ENCODE measurements at regions not wholly inside any gene's neighbourhood (a gene's known extent, or its start where the extent isn't known, plus 50 kb on each side); places are given as distances from the start of the nearest gene placed in this dataset.

- ATAC-seq (replicated peaks in 1 of 4) = peak; percentile 66 to 77 (median 70)
- H3K36me3 ChIP-seq (ENCODE audit: control insufficient read depth in 2 of 2, extremely low read depth in 1 of 2, insufficient read depth in 1 of 2, low read length in 1 of 2) = no peaks in the 10 kb centered on the region
- CTCF ChIA-PET = interaction anchor here in 1 of 2 donors (1.6 kb wide), 1 partner anchor 32 kb away, joined by 3 read pairs; no protein-coding TSS in a partner anchor
Observed at GRCh38 chr7:3094701-3095445, 51.2 kb upstream of the CARD11 start.

DNA sequence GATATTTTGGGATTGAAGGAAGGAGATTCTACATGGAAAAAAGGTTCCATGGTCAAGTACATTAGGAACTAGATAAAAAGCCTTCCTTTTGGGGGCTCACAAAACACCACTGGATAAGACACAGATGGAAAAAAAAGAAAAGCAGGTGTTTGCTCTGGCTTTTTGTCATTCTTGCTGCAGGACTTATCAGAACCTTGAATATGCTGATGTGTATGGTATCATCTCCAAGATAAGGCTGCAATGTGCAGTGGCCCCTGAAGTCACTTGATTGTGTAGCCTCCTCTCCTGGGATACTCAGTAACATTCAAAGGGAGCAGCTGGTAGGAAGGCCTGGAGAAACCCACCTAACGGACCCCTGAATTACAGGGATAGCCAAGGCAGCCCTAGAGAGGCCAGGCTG, 54.1 kb upstream of the CARD11 start:
- H3K4me3 Mint-ChIP-seq = no peak overlapping the region
- H3K9me3 Mint-ChIP-seq = no peaks in the 10 kb centered on the region
- H3K9me3 ChIP-seq = no peaks in the 10 kb centered on the region
- peak overlapping the region in 1 of 2 donors; percentile 90 for H3K27ac Mint-ChIP-seq
- peaks cover 39 to 41% of the 10 kb centered on the region in 2 experiments for H3K4me1 ChIP-seq (ENCODE audit: control insufficient read depth in 1 of 2, extremely low read depth in 1 of 2, insufficient read depth in 2 of 2, low read length in 2 of 2)
- ChIA-PET POLR2A (no interaction called here), CTCF (no interaction called here)
- H3K36me3 ChIP-seq (ENCODE audit: control insufficient read depth in 2 of 2, extremely low read depth in 1 of 2, insufficient read depth in 1 of 2, low read length in 1 of 2) = no peaks in the 10 kb centered on the region
- no CpG with 5 or more reads among the region's 1 CpG for WGBS (ENCODE audit: insufficient coverage)
- H3K4me1 Mint-ChIP-seq = peaks cover 43 to 52% (median 43%) of the 10 kb centered on the region in 3 donors
- H3K36me3 Mint-ChIP-seq = no peaks in the 10 kb centered on the region
- no peaks in the 10 kb centered on the region for H3K27me3 ChIP-seq (replicated peaks in 1 of 2; ENCODE audit: control insufficient read depth in 2 of 2, extremely low read depth in 1 of 2, insufficient read depth in 2 of 2, low read length in 1 of 2)
- DNase-seq (no peak), ATAC-seq (replicated peaks in 1 of 4) (no peak)
- no peak overlapping the region for H3K27ac ChIP-seq (ENCODE audit: low read length)
- no peak overlapping the region for H3K4me3 ChIP-seq (ENCODE audit: control insufficient read depth in 1 of 2, extremely low read depth in 1 of 2, low read length in 1 of 2)
- no peaks in the 10 kb centered on the region for H3K27me3 Mint-ChIP-seq

More at GRCh38 chr7:3094701-3095445, 51.2 kb upstream of the CARD11 start:
- H3K9me3 Mint-ChIP-seq = no peaks in the 10 kb centered on the region
- Histone ChIP-seq H3K9me3 (no peaks in the 10 kb centered on the region), H3K4me3 (ENCODE audit: control insufficient read depth in 1 of 2, extremely low read depth in 1 of 2, low read length in 1 of 2) (peak overlapping the region; percentile 4 to 32), H3K27ac (ENCODE audit: low read length) (peak overlapping the region; percentile 95), H3K4me1 (ENCODE audit: control insufficient read depth in 1 of 2, extremely low read depth in 1 of 2, insufficient read depth in 2 of 2, low read length in 2 of 2) (peaks cover 56 to 70% of the 10 kb centered on the region in 2 experiments), H3K27me3 (replicated peaks in 1 of 2; ENCODE audit: control insufficient read depth in 2 of 2, extremely low read depth in 1 of 2, insufficient read depth in 2 of 2, low read length in 1 of 2) (no peaks in the 10 kb centered on the region)
- H3K27me3 Mint-ChIP-seq = no peaks in the 10 kb centered on the region
- H3K36me3 Mint-ChIP-seq = no peaks in the 10 kb centered on the region
- H3K4me3 Mint-ChIP-seq = peak overlapping the region; percentile 77 to 86 (median 79)
- DNase-seq = peak; percentile 17 to 76 (median 45)
- H3K4me1 Mint-ChIP-seq = peaks cover 60 to 68% (median 62%) of the 10 kb centered on the region in 3 donors
- POLR2A ChIA-PET = interaction anchor here (0.9 to 1.0 kb wide), 2 partner anchors 25 to 213 kb away, joined by 3 read pairs; no protein-coding TSS in a partner anchor
- H3K27ac Mint-ChIP-seq = peak overlapping the region; percentile 98 to 100
- WGBS (ENCODE audit: insufficient coverage) = 2% methylated on average over 19 of the region's 23 CpGs

- H3K4me3 Mint-ChIP-seq = peak overlapping the region in 1 of 3 donors; percentile 47
- Histone ChIP-seq H3K9me3 (no peaks in the 10 kb centered on the region), H3K4me1 (ENCODE audit: control insufficient read depth in 1 of 2, extremely low read depth in 1 of 2, insufficient read depth in 2 of 2, low read length in 2 of 2) (peaks cover 11 to 35% of the 10 kb centered on the region in 2 experiments), H3K4me3 (ENCODE audit: control insufficient read depth in 1 of 2, extremely low read depth in 1 of 2, low read length in 1 of 2) (no peak overlapping the region), H3K27me3 (replicated peaks in 1 of 2; ENCODE audit: control insufficient read depth in 2 of 2, extremely low read depth in 1 of 2, insufficient read depth in 2 of 2, low read length in 1 of 2) (no peaks in the 10 kb centered on the region), H3K27ac (ENCODE audit: low read length) (no peak overlapping the region), H3K36me3 (ENCODE audit: control insufficient read depth in 2 of 2, extremely low read depth in 1 of 2, insufficient read depth in 1 of 2, low read length in 1 of 2) (no peaks in the 10 kb centered on the region)
- no peaks in the 10 kb centered on the region for H3K27me3 Mint-ChIP-seq
- H3K27ac Mint-ChIP-seq = peak overlapping the region; percentile 31 to 62
- CTCF ChIA-PET = interaction anchor here in 1 of 2 donors (1.2 kb wide), 1 partner anchor 9 kb away, joined by 3 read pairs; no protein-coding TSS in a partner anchor
- WGBS (ENCODE audit: insufficient coverage) = no CpG with 5 or more reads among the region's 2 CpGs
- POLR2A ChIA-PET = no interaction called here
- DNase-seq (no peak), ATAC-seq (replicated peaks in 1 of 4) (no peak)
- peaks cover 0 to 2% (median 0%) of the 10 kb centered on the region in 3 donors for H3K9me3 Mint-ChIP-seq
- H3K36me3 Mint-ChIP-seq = peaks cover 4% of the 10 kb centered on the region
- peaks cover 33 to 43% (median 42%) of the 10 kb centered on the region in 3 donors for H3K4me1 Mint-ChIP-seq
Observed at GRCh38 chr7:3102159-3102558, 58.5 kb upstream of the CARD11 start.

- H3K4me3 Mint-ChIP-seq = no peak overlapping the region
- no peaks in the 10 kb centered on the region for H3K27me3 Mint-ChIP-seq
- Histone ChIP-seq H3K4me3 (ENCODE audit: control insufficient read depth in 1 of 2, extremely low read depth in 1 of 2, low read length in 1 of 2) (no peak overlapping the region), H3K27ac (ENCODE audit: low read length) (no peak overlapping the region), H3K4me1 (ENCODE audit: control insufficient read depth in 1 of 2, extremely low read depth in 1 of 2, insufficient read depth in 2 of 2, low read length in 2 of 2) (peaks cover 9 to 46% of the 10 kb centered on the region in 2 experiments), H3K9me3 (no peaks in the 10 kb centered on the region), H3K36me3 (ENCODE audit: control insufficient read depth in 2 of 2, extremely low read depth in 1 of 2, insufficient read depth in 1 of 2, low read length in 1 of 2) (no peaks in the 10 kb centered on the region), H3K27me3 (replicated peaks in 1 of 2; ENCODE audit: control insufficient read depth in 2 of 2, extremely low read depth in 1 of 2, insufficient read depth in 2 of 2, low read length in 1 of 2) (no peaks in the 10 kb centered on the region)
- H3K9me3 Mint-ChIP-seq = peaks cover 0 to 2% (median 0%) of the 10 kb centered on the region in 3 donors
- H3K27ac Mint-ChIP-seq = no peak overlapping the region
- ChIA-PET POLR2A (interaction anchor here in 1 of 2 donors (0.5 to 1.2 kb wide), 2 partner anchors 11 to 15 kb away, joined by 3 to 5 read pairs; no protein-coding TSS in a partner anchor), CTCF (no interaction called here)
- H3K36me3 Mint-ChIP-seq = peaks cover 4% of the 10 kb centered on the region
- 96% methylated on average over 6 of the region's 12 CpGs for WGBS (ENCODE audit: insufficient coverage)
- DNase-seq = peak in 17 of 35 experiments; percentile 6 to 72 (median 34)
- ATAC-seq (replicated peaks in 1 of 4) = peak in 1 of 4 experiments; percentile 84
- peaks cover 49 to 57% (median 54%) of the 10 kb centered on the region in 3 donors for H3K4me1 Mint-ChIP-seq
Observed at GRCh38 chr7:3103614-3104398, 60.1 kb upstream of the CARD11 start.

GRCh38 chr7:3105856-3106255, 62.2 kb upstream of the CARD11 start:
- H3K27ac ChIP-seq (ENCODE audit: low read length) = peak overlapping the region; percentile 16

GRCh38 chr7:3106361-3106826, 62.7 kb upstream of the CARD11 start:
- no peak overlapping the region for H3K4me3 Mint-ChIP-seq

More at GRCh38 chr7:3105856-3106255, 62.2 kb upstream of the CARD11 start:
- H3K4me3 Mint-ChIP-seq = no peak overlapping the region
- Histone ChIP-seq H3K36me3 (ENCODE audit: control insufficient read depth in 2 of 2, extremely low read depth in 1 of 2, insufficient read depth in 1 of 2, low read length in 1 of 2) (no peaks in the 10 kb centered on the region), H3K4me1 (ENCODE audit: control insufficient read depth in 1 of 2, extremely low read depth in 1 of 2, insufficient read depth in 2 of 2, low read length in 2 of 2) (peaks cover 9 to 46% of the 10 kb centered on the region in 2 experiments), H3K27me3 (replicated peaks in 1 of 2; ENCODE audit: control insufficient read depth in 2 of 2, extremely low read depth in 1 of 2, insufficient read depth in 2 of 2, low read length in 1 of 2) (no peaks in the 10 kb centered on the region), H3K4me3 (ENCODE audit: control insufficient read depth in 1 of 2, extremely low read depth in 1 of 2, low read length in 1 of 2) (no peak overlapping the region), H3K9me3 (no peaks in the 10 kb centered on the region)
- ATAC-seq (replicated peaks in 1 of 4) (no peak), DNase-seq (no peak)
- peaks cover 0 to 2% (median 0%) of the 10 kb centered on the region in 3 donors for H3K9me3 Mint-ChIP-seq
- H3K36me3 Mint-ChIP-seq = peaks cover 4% of the 10 kb centered on the region
- ChIA-PET CTCF (no interaction called here), POLR2A (interaction anchor here in 1 of 2 donors (0.6 kb wide), 1 partner anchor 290 kb away, joined by 6 read pairs; no protein-coding TSS in a partner anchor)
- peak overlapping the region in 1 of 2 donors; percentile 73 for H3K27ac Mint-ChIP-seq
- H3K4me1 Mint-ChIP-seq = peaks cover 54 to 62% (median 59%) of the 10 kb centered on the region in 3 donors
- no peaks in the 10 kb centered on the region for H3K27me3 Mint-ChIP-seq

More at GRCh38 chr7:3106361-3106826, 62.7 kb upstream of the CARD11 start:
- ATAC-seq (replicated peaks in 1 of 4) (peak in 1 of 4 experiments; percentile 74), DNase-seq (peak in 1 of 35 experiments; percentile 26)
- no peak overlapping the region for H3K4me3 ChIP-seq (ENCODE audit: control insufficient read depth in 1 of 2, extremely low read depth in 1 of 2, low read length in 1 of 2)
- ChIA-PET CTCF (interaction anchor here in 1 of 2 donors (0.8 kb wide), 1 partner anchor 41 kb away, joined by 3 read pairs; no protein-coding TSS in a partner anchor), POLR2A (no interaction called here)
- Mint-ChIP-seq H3K4me1 (peaks cover 59 to 66% (median 62%) of the 10 kb centered on the region in 3 donors), H3K9me3 (peaks cover 0 to 2% (median 0%) of the 10 kb centered on the region in 3 donors), H3K27ac (peak overlapping the region in 1 of 2 donors; percentile 73), H3K27me3 (no peaks in the 10 kb centered on the region), H3K36me3 (peaks cover 4% of the 10 kb centered on the region)
- no peaks in the 10 kb centered on the region for H3K27me3 ChIP-seq (replicated peaks in 1 of 2; ENCODE audit: control insufficient read depth in 2 of 2, extremely low read depth in 1 of 2, insufficient read depth in 2 of 2, low read length in 1 of 2)
- WGBS (ENCODE audit: insufficient coverage) = 20% methylated on average over 1 of the region's 2 CpGs
- H3K9me3 ChIP-seq = no peaks in the 10 kb centered on the region
- no peaks in the 10 kb centered on the region for H3K36me3 ChIP-seq (ENCODE audit: control insufficient read depth in 2 of 2, extremely low read depth in 1 of 2, insufficient read depth in 1 of 2, low read length in 1 of 2)
- peaks cover 9 to 46% of the 10 kb centered on the region in 2 experiments for H3K4me1 ChIP-seq (ENCODE audit: control insufficient read depth in 1 of 2, extremely low read depth in 1 of 2, insufficient read depth in 2 of 2, low read length in 2 of 2)
- peak overlapping the region; percentile 16 for H3K27ac ChIP-seq (ENCODE audit: low read length)

Data from T-cell (primary cell).